GM18867 (cell line): ENCODE measurements at regions not wholly inside any gene's neighbourhood (a gene's known extent, or its start where the extent isn't known, plus 50 kb on each side); places are given as distances from the start of the nearest gene placed in this dataset.
"Not testable (repeated sequence)": the region's sequence is repeated elsewhere in the genome, so short reads cannot be mapped to it uniquely, and the experiment has no call there.

Source experiments
- ATAC-seq: cut with Tn5 transposase; IDR thresholded peaks from one replicate; pipeline ENCODE4 v1.9.1; 2021; ENCODE audit warnings: mild to moderate bottlenecking, moderate library complexity; ENCODE audit not compliant: unreplicated experiment

DNA sequence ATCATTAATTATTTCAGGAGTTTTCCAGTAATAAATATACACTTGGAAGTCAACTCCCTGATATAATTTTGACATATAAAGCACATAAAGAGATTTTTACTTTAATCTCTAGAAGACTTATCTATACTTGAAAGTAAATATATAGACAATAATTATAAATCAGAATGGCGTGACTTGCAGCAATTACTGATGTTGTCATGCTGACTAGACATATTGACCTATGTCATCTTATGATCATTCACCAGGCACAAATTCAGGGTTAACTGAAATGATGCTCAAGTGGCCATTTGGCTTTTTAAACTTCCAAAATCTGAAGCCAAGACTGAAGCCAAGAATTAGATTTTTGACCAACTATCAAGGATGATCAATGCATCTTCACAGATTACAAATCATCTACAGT lies 192.2 kb downstream of the MCHR2 start:
- ATAC-seq: no peak

DNA sequence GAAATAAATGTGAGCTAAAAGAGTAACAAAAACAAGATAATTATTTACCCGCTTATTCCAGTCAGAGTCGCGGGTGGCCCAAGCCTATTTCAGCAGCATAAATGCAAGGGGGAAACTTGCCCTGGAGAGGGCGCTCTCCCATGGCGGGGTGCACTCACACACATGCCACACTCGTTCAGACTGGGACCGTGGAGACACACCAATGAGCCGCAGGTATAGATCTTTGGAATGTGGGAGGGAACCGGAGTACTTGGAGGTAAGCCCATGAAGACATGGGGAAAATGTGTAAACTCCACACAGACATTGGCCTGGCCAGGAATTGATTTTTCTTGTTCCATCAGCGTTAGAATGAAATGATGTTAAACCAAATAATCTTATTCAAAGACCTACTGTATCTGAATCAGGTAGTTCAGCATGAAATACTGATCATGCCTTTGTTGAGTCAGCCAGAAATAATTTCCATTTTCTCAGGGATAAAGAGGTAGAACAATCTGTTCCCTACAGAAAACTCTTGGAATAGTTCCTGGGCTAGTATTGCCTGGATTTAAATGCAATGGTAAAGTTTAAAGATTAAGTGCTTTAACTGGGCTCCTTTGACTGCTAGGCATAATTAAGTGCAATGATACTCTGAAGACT lies 191.5 kb downstream of the MCHR2 start:
- no peak for ATAC-seq

DNA sequence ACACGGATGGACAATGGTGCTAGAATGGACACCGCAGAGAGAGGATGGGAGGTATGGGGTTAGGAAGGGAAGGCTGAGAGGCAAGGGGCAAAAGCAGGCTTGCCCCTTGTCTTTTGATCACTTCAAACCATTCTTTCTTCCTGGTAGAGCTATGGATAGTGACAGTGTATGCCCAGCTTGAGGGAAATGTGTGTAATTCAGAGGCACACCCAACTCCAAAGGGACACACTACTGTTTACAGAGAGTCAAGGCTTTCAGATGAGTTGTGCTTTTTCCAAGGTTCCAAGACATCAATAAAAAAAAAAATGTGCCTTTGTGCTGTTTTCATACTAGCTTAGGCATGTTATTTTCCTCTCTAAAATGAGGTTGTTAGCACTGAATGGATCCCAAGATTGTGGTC lies 185.0 kb downstream of the MCHR2 start:
- ATAC-seq: no peak

DNA sequence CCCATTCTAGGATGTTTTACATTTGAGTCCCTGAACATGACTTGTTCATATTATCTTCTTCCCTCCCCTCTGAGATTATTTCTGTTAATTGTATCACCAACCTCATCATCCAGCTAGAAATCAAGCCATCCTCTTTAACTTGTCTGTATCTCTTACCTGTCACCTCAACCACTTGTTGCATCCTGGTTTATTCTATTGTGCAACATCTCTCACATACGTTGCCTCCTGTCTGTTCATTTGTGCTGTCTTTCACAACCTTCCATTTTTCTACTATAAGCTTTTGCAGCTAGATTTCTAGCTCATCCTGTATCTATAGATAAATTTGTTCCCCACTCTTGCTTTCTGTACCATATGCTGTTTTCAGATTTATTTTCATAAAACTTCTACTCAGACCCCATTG lies 183.7 kb downstream of the MCHR2 start:
- ATAC-seq: no peak

DNA sequence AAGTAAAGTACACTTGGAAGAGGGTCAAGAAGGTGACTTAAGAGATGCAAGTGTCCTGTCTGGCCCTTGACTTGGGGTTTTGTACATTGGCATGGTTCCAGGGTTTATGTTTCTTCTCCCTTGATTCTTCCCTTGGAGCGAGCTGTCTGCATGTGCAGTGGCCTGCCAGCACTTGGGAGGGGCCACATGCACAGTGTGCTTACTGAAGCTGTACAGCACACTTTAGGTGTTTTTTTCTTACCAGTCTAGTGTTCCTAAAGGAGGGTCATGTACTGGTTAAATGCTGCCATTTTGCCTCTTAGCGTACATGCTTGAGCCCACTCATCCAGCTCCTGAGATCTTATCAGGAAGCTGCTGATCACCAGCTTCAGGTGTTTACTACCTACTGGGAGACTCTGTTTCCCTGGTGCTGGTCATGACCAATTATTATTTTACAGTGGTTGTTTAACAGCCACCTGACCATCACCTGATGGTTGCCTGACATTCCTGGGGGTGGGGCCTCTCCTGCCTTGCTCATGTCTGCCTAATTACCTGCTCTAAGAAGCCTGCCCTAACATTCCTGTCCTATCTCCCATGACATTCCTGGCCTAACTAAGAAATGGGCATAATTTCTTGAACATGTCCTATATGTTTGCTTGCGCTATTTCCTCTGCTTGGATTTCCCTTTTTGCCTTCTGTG lies 182.9 kb downstream of the MCHR2 start:
- ATAC-seq: no peak

- ATAC-seq: no peak
Measured at GRCh38 chr6:99811636-99812035, 182.4 kb downstream of the MCHR2 start.

DNA sequence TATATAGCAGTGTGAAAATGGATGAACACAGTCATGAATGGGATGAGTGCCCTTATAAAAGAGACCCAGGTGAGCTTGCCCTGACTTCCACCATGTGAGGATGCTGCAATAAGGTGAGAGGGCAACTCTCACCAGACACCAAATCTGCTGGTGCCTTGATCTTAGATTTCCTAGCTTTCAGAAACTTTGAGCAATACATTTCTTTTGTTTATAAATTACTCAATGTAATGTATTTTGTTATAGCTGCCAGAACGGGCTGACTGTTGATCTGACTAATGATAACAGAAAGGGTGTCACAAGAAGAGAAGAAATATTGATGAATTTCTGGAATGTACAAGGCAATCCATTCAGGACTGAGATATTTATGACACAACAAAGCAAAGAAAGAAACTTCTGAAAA lies 180.5 kb downstream of the MCHR2 start:
- ATAC-seq: no peak

DNA sequence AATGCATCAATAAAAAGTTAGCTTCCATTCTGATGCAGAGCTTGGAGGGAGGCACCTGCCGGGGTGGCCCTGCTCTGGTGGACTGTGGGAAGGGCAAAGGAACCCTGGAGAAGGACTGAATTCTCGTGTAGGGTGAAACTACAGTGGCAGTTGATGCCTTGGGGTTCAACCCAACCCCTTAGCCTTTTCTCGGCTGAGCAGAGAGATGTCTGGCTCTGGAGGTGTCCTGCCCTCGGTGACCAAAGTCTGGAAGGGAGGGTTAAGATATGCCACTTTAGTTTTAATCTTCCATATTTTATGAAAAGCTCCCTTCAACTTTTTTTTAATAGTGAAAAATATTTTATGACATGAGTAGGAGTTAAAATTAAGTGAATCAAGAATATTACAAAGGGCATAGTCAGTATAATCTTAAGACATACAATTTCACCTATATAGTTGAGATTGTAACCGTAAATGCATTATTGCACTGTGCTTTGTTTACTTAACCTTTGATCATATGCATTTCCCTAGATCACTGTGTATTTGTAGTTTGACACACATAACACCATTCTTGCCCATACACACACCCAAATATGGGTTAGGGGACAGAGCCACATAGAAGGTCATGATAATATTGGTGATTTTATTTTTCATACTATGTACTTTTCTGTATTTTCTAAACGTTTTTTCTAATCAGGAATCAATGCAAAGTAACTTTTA lies 179.6 kb downstream of the MCHR2 start:
- ATAC-seq: no peak

- ATAC-seq: no peak
Measured at GRCh38 chr6:99816795-99817194, 177.2 kb downstream of the MCHR2 start.

DNA sequence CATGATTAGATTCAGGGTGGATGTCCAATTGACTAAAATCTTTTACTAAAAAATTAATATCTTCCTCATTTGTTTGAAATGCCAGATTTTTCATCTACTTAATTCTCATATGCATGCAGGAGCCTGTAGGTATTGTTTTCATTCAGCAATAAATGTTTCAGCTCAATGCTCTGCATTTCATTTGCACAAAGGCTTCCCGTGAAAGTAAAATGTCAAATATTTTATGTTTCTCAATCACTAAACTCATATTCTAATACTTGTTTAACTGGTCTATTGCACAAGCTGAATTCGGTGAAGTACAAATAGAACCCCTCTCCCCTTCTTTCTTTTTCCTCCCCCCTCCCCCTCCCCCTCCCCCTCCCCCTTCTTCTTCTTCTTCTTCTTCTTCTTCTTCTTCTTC lies 175.9 kb downstream of the MCHR2 start:
- no peak for ATAC-seq

- no peak for ATAC-seq
Measured at GRCh38 chr6:99819853-99820252, 174.2 kb downstream of the MCHR2 start.

DNA sequence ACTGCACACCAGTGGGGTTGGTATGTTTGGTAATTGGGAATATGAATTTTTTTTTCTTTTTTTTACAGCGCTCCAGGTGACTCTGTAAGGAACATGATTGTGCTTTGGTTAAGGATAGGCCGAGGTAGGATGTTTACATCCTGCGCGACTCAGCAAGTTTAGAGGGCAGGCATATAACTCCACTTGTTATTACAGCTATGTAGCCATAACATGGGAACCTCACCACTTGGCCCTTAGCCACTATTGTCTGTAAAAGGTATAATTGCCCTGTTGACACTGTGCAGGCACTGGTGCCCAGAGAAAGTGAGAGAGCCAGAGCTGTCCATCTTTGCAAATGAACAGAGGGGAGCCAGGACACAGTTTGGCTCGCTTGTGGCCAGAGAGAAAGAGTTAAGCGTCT lies 172.9 kb downstream of the MCHR2 start:
- no peak for ATAC-seq

DNA sequence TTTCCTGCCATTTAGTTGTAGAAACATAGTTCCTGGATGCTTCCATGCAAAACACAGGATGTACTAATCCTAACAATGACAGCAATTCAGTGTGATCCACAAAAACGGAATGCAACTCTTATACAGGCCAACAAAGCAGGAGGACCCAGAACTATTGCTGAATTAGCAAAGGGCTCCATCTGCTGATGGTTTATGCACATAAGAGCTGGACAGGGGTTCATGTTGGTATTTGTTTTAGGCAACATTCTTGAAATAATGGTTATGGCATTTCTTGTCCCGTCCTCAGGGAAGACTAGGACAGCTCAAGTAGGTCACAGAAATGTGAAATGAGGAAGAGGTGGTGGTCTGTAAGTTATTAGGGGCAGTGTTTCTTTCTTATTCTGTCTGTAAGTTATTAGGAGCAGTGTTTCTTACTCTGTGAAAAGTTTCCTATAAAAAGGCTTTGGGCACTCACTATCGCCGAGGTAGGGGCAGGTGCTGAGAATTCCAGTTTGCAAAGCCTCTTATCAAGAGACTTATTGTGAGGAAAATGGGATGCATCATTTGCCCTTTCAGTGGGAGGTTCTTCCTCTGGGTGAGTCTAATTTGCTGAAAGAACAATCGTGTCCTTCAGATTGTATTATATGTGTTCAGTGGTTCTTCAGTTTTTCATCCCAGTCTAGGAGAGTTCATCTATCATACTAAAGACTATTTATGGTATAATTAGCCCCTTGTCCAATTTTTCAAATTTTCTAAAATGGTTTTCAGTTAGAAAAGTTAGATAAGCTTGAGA lies 171.1 kb downstream of the MCHR2 start:
- peak; percentile 90 for ATAC-seq

DNA sequence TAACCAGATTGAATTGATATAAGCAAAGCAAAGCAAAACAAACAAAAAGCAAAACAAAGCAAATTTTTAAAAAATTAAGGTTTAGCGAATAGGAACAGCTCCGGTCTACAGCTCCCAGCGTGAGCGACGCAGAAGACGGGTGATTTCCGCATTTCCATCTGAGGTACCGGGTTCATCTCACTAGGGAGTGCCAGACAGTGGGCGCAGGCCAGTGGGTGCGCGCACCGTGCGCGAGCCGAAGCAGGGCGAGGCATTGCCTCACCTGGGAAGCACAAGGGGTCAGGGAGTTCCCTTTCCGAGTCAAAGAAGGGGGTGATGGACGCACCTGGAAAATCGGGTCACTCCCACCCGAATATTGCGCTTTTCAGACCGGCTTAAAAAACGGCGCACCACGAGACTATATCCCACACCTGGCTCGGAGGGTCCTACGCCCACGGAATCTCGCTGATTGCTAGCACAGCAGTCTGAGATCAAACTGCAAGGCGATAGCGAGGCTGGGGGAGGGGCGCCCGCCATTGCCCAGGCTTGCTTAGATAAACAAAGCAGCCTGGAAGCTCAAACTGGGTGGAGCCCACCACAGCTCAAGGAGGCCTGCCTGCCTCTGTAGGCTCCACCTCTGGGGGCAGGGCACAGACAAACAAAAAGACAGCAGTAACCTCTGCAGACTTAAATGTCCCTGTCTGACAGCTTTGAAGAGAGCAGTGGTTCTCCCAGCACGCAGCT lies 170.3 kb downstream of the MCHR2 start:
- not testable (repeated sequence) for ATAC-seq

- ATAC-seq: no peak
Measured at GRCh38 chr6:99833034-99833433, 161.0 kb downstream of the MCHR2 start.

DNA sequence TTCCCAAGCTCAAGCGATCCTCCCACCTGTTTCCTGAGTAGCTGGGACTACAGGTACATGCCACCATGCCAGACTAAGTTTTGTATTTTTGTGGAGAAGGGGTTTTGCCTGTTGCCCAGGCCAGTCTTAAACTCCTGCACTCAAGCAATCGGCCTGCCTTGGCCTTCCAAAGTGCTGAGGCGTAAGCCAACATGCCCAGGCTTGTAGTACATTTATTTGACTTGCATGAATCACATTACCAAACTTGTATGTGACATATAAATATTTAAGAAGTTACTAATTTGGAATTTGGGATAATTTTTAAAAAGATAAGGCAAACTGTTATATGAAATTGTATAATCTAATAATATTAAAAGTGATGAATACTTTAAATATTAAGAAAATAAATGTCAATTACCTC lies 157.6 kb downstream of the MCHR2 start:
- ATAC-seq: no peak

DNA sequence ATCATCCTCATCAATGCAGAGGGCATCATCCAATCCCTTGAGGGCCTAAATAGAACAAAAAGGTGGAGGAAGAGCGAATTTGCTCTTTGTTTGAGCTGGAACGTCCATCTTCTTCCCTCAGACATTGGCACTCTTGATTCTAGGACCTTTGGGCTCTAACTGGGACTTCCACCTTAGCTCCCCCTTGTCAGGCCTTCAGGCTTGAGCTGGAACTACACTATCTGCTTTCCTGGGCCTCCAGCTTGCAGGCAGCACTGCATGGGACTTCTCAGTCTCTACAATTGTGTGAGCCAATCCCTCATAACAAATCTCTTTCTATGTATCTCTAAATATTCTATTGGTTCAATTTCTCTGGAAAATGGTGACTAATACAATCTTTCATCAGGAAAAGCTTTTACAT lies 155.4 kb downstream of the MCHR2 start:
- no peak for ATAC-seq

DNA sequence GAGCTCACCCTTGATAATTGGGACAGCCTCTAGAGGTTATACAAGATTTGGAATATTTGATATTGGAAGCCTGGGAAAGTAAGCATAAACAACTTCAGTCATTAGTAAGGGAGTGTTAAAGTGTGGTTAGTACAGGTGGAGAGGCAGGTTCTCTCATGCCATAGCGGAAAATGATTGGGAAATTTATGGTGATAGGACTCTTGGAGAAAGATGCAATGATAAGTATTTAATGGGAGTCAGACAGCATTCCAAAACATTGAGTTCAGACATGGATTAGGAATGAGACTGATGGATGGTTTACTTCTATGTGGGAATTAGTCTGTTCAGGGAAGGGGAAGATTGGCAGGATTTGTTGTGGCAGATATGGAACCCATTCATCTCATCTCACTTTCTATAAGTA lies 152.7 kb downstream of the MCHR2 start:
- no peak for ATAC-seq

GRCh38 chr6:99846006-99846405 lies 148.0 kb downstream of the MCHR2 start:
- ATAC-seq: no peak

- no peak for ATAC-seq
Measured at GRCh38 chr6:99850841-99851240, 143.2 kb downstream of the MCHR2 start.

DNA sequence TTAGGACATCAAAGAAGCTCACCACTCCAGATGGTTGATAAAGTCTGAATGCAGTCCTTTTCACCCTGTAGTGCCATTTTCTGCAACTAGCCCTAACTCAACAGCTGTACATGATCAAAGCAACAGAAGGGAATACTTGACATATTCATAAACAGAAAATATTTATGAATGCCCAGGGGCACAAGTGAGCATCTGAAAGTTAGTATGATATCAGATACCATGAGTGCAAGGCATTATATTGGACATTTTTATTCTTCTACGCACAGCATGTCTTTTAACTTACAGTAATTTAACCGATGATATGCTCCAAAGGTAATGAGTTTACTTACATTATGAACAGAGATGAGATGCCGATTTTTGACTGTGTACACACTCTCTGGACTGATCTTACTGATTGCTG lies 142.0 kb downstream of the MCHR2 start:
- ATAC-seq: no peak
